Upper lobe of left lung (tissue), 6 donors: ENCODE measurements at regions not wholly inside any gene's neighbourhood (a gene's known extent, or its start where the extent isn't known, plus 50 kb on each side); places are given as distances from the start of the nearest gene placed in this dataset.

ENCODE experiments used
- ATAC-seq, 2 donors: fragments of 200-7000 bp; cut with Tn5 transposase; one replicate each; pipeline ENCODE4 v1.9.1; 2022; ENCODE audit warnings: mild to moderate bottlenecking in 2 of 2, moderate library complexity in 2 of 2; ENCODE audit not compliant: low FRiP score in 2 of 2
- DNase-seq, 2 donors: peaks; one replicate each; pipeline ENCODE4 v3.0.0-alpha.2; 2019 to 2020
- H3K27ac ChIP-seq, 4 donors: fragments of 200-600 bp; sonication (generic); one replicate each; pipeline ENCODE4 v1.5.1; 2016 to 2019
- H3K27me3 ChIP-seq, 4 donors: fragments of 200-600 bp; sonication (generic); one replicate each; pipeline ENCODE4 v1.5.1; 2017 to 2019
- H3K36me3 ChIP-seq, 4 donors: fragments of 200-600 bp; sonication (generic); one replicate each; pipeline ENCODE4 v1.5.1; 2016 to 2019
- H3K4me1 ChIP-seq, 4 donors: fragments of 200-600 bp; sonication (generic); one replicate each; pipeline ENCODE4 v1.5.1; 2018 to 2019
- H3K4me3 ChIP-seq, 4 donors: fragments of 200-600 bp; sonication (generic); one replicate each; pipeline ENCODE4 v1.5.1; 2017 to 2019; ENCODE audit warnings: mild to moderate bottlenecking in 2 of 4, moderate library complexity in 1 of 4
- H3K9me3 ChIP-seq, 4 donors: fragments of 200-600 bp; sonication (generic); one replicate each; pipeline ENCODE4 v1.5.1; 2018 to 2019
- CTCF ChIP-seq, 6 experiments: fragments of 450-650 bp in 4 of 6; fragments of 200-600 bp in 2 of 6; sonication (generic) in 2 of 6; IDR thresholded peaks; one replicate each; pipeline ENCODE4 v1.5.1; 2016 to 2019; ENCODE audit warnings: antibody characterized with exemption in 6 of 6
- EP300 ChIP-seq, 4 donors: sonication (generic); formaldehyde crosslinking; IDR thresholded peaks; one replicate each; pipeline ENCODE4 v1.5.1; 2017; ENCODE audit warnings: antibody characterized with exemption in 4 of 4, control low read depth in 2 of 4
- POLR2A ChIP-seq, 4 donors: fragments of 450-650 bp; IDR thresholded peaks; one replicate each; pipeline ENCODE4 v1.5.1; 2016 to 2017; ENCODE audit warnings: antibody characterized with exemption in 4 of 4, mild to moderate bottlenecking in 2 of 4
- POLR2AphosphoS5 ChIP-seq, 2 donors: sonication (generic); formaldehyde crosslinking; IDR thresholded peaks; one replicate each; pipeline ENCODE4 v1.5.1; 2017; ENCODE audit warnings: antibody characterized with exemption in 2 of 2
- WGBS, 2 donors: methylation state at CpG; one replicate each; pipeline ENCODE4 v1.1.5; 2017 to 2018; 5-methylcytosine and 5-hydroxymethylcytosine counted together
- donor health status: DM: no; HTN: no; CAD: no; lungs with moderate emphysema.
- donor health status: DM: no; HTN: yes; CAD: no; lungs with severe emphysema.

GRCh38 chr10:69709366-69709941, 79.4 kb downstream of the FAM241B start:
- peaks cover 0 to 3% (median 0%) of the 10 kb centered on the region in 4 donors for H3K9me3 ChIP-seq
- DNase-seq (no peak), ATAC-seq (no peak)
- peaks cover 0 to 3% (median 0%) of the 10 kb centered on the region in 4 donors for H3K4me1 ChIP-seq
- H3K27me3 ChIP-seq: no peaks in the 10 kb centered on the region
- H3K27ac ChIP-seq: no peak overlapping the region
- no peak overlapping the region for H3K4me3 ChIP-seq
- 75% methylated on average over 7 of the region's 7 CpGs for WGBS, 2 donors
- no peak for TF ChIP-seq POLR2AphosphoS5 (IDR thresholded peaks at IDR 0.05)
- TF ChIP-seq EP300 (IDR thresholded peaks at IDR 0.05): no peak
- TF ChIP-seq POLR2A (IDR thresholded peaks at IDR 0.05): no peak
- TF ChIP-seq CTCF (IDR thresholded peaks at IDR 0.05): no peak
- H3K36me3 ChIP-seq: no peaks in the 10 kb centered on the region

GRCh38 chr10:69710008-69710888, 80.2 kb downstream of the FAM241B start:
- H3K27ac ChIP-seq: no peak overlapping the region
- H3K36me3 ChIP-seq: no peaks in the 10 kb centered on the region
- peaks cover 0 to 3% (median 0%) of the 10 kb centered on the region in 4 donors for H3K4me1 ChIP-seq
- TF ChIP-seq POLR2A (IDR thresholded peaks at IDR 0.05): no peak
- TF ChIP-seq EP300 (IDR thresholded peaks at IDR 0.05): no peak
- no peak for TF ChIP-seq POLR2AphosphoS5 (IDR thresholded peaks at IDR 0.05)
- no peak for TF ChIP-seq CTCF (IDR thresholded peaks at IDR 0.05)
- no peaks in the 10 kb centered on the region for H3K27me3 ChIP-seq
- H3K9me3 ChIP-seq: no peaks in the 10 kb centered on the region
- ATAC-seq: no peak
- DNase-seq: no peak
- WGBS, 2 donors: 74 to 83% methylated on average over 8 to 9 of the region's 9 CpGs
- no peak overlapping the region for H3K4me3 ChIP-seq

GRCh38 chr10:69712342-69712741, 82.3 kb downstream of the FAM241B start:
- Histone ChIP-seq H3K4me3 (no peak overlapping the region), H3K4me1 (peaks cover 0 to 3% (median 0%) of the 10 kb centered on the region in 4 donors), H3K9me3 (no peaks in the 10 kb centered on the region), H3K27ac (no peak overlapping the region), H3K27me3 (no peaks in the 10 kb centered on the region), H3K36me3 (no peaks in the 10 kb centered on the region)
- DNase-seq (peak in 1 of 2 donors; percentile 38), ATAC-seq (no peak)
- WGBS, 2 donors: 76 to 85% methylated on average over 11 to 12 of the region's 12 CpGs
- TF ChIP-seq CTCF (IDR thresholded peaks at IDR 0.05) (no peak), EP300 (IDR thresholded peaks at IDR 0.05) (no peak), POLR2AphosphoS5 (IDR thresholded peaks at IDR 0.05) (no peak), POLR2A (IDR thresholded peaks at IDR 0.05) (no peak)

GRCh38 chr10:69714572-69714971, 84.5 kb downstream of the FAM241B start:
- no peak for ATAC-seq
- 84 to 95% methylated on average over 4 of the region's 4 CpGs for WGBS, 2 donors
- peaks cover 0 to 2% (median 0%) of the 10 kb centered on the region in 4 donors for H3K4me1 ChIP-seq

More at GRCh38 chr10:69714572-69714971, 84.5 kb downstream of the FAM241B start:
- no peaks in the 10 kb centered on the region for H3K27me3 ChIP-seq
- no peak overlapping the region for H3K27ac ChIP-seq
- no peaks in the 10 kb centered on the region for H3K36me3 ChIP-seq
- DNase-seq: no peak
- no peaks in the 10 kb centered on the region for H3K9me3 ChIP-seq
- H3K4me3 ChIP-seq: no peak overlapping the region
- TF ChIP-seq POLR2AphosphoS5 (IDR thresholded peaks at IDR 0.05) (no peak), CTCF (IDR thresholded peaks at IDR 0.05) (no peak), POLR2A (IDR thresholded peaks at IDR 0.05) (no peak), EP300 (IDR thresholded peaks at IDR 0.05) (no peak)
